BLaER1 treated with 17β-estradiol and CSF1 and Interleukin-3, amounts not matched to agents 10 nM and 100 nM (cell line): ENCODE measurements at regions not wholly inside any gene's neighbourhood (a gene's known extent, or its start where the extent isn't known, plus 50 kb on each side); places are given as distances from the start of the nearest gene placed in this dataset.

ENCODE experiments used
- H3K27ac ChIP-seq, 11 experiments: shearing (Covaris generic); formaldehyde crosslinking; 2 replicates each; pipeline ENCODE4 v1.8.1; 2022
- H3K27me3 ChIP-seq, 11 experiments: shearing (Covaris generic); formaldehyde crosslinking; 2 replicates each; pipeline ENCODE4 v1.8.1; 2022
- H3K36me3 ChIP-seq, 11 experiments: shearing (Covaris generic); formaldehyde crosslinking; 2 replicates each; pipeline ENCODE4 v1.8.1; 2022
- H3K4me1 ChIP-seq, 10 experiments: shearing (Covaris generic); formaldehyde crosslinking; 2 replicates each; pipeline ENCODE4 v1.8.1; 2022
- H3K4me2 ChIP-seq, 11 experiments: shearing (Covaris generic); formaldehyde crosslinking; 2 replicates each; pipeline ENCODE4 v1.8.1; 2022
- H3K4me3 ChIP-seq, 10 experiments: shearing (Covaris generic); formaldehyde crosslinking; 2 replicates each; pipeline ENCODE4 v1.8.1; 2022
- H3K9ac ChIP-seq, 11 experiments: shearing (Covaris generic); formaldehyde crosslinking; 2 replicates each; pipeline ENCODE4 v1.8.1; 2022
- H3K9me3 ChIP-seq, 11 experiments: shearing (Covaris generic); formaldehyde crosslinking; replicated peaks in 1 of 11; 2 replicates each; pipeline ENCODE4 v1.8.1; 2022
- H4K20me1 ChIP-seq, 11 experiments: shearing (Covaris generic); formaldehyde crosslinking; 2 replicates each; pipeline ENCODE4 v1.8.1; 2022
- Cebpa-rat ChIP-seq, 11 experiments: shearing (Covaris generic); IDR thresholded peaks; 2 replicates each; pipeline ENCODE4 v1.8.1; 2022

DNA sequence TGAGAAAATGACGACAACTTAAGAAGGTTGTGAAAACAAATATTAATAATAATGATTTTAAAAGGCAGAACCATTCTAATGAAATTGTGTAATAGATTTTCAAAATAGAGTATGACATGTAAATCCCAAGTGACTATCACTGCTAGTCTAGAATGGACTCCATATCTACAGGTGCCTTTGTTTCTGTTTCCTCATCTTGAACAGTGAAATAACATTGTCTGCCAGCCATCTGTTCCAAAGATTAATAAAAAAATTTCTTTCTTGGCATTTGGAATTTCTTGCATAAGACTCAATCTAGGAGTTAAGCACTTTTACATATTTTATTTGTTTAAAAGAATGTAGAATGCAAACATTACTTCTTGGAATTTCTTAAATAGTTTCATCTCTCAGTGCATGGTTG, 520.1 kb upstream of the ARGLU1 start:
- Histone ChIP-seq H3K27ac (no peak overlapping the region), H3K9me3 (peaks cover 0 to 63% (median 33%) of the 10 kb centered on the region in 11 experiments; a peak in 16 of 22 replicates), H3K9ac (no peak overlapping the region), H3K27me3 (no peaks in the 10 kb centered on the region), H3K4me1 (peaks cover 0 to 27% (median 16%) of the 10 kb centered on the region in 10 experiments; a peak in 15 of 20 replicates), H3K4me2 (peak overlapping the region in 1 of 11 experiments; percentile 1; a peak in 1 of 22 replicates), H4K20me1 (no peaks in the 10 kb centered on the region), H3K36me3 (peaks cover 0 to 20% (median 0%) of the 10 kb centered on the region in 11 experiments; a peak in 6 of 22 replicates), H3K4me3 (no peak overlapping the region)
- TF ChIP-seq Cebpa-rat (IDR thresholded peaks at IDR 0.05) = no peak

- Histone ChIP-seq H3K27me3 (no peaks in the 10 kb centered on the region), H3K27ac (no peak overlapping the region), H3K4me2 (peak overlapping the region in 4 of 11 experiments; percentile 10 to 36 (median 16); a peak in 6 of 22 replicates), H3K9ac (no peak overlapping the region), H3K4me1 (peaks cover 0 to 10% (median 5%) of the 10 kb centered on the region in 10 experiments; a peak in 9 of 20 replicates), H4K20me1 (no peaks in the 10 kb centered on the region), H3K4me3 (no peak overlapping the region), H3K9me3 (peaks cover 13 to 58% (median 27%) of the 10 kb centered on the region in 11 experiments; a peak in 21 of 22 replicates), H3K36me3 (peaks cover 0 to 36% (median 8%) of the 10 kb centered on the region in 11 experiments; a peak in 9 of 22 replicates)
- no peak for TF ChIP-seq Cebpa-rat (IDR thresholded peaks at IDR 0.05)
These were observed 511.6 kb upstream of the ARGLU1 start for GRCh38 chr13:107079423-107080049.

GRCh38 chr13:107078229-107078765, 510.4 kb upstream of the ARGLU1 start:
- H3K4me2 ChIP-seq = no peak overlapping the region
- no peaks in the 10 kb centered on the region for H3K27me3 ChIP-seq
- no peak overlapping the region for H3K27ac ChIP-seq
- peaks cover 0 to 10% (median 5%) of the 10 kb centered on the region in 10 experiments; a peak in 9 of 20 replicates for H3K4me1 ChIP-seq
- no peak overlapping the region for H3K9ac ChIP-seq
- H3K9me3 ChIP-seq = peaks cover 20 to 57% (median 33%) of the 10 kb centered on the region in 11 experiments
- no peaks in the 10 kb centered on the region for H4K20me1 ChIP-seq
- H3K36me3 ChIP-seq = peaks cover 0 to 32% (median 18%) of the 10 kb centered on the region in 11 experiments; a peak in 13 of 22 replicates
- H3K4me3 ChIP-seq = no peak overlapping the region
- no peak for TF ChIP-seq Cebpa-rat (IDR thresholded peaks at IDR 0.05)

DNA sequence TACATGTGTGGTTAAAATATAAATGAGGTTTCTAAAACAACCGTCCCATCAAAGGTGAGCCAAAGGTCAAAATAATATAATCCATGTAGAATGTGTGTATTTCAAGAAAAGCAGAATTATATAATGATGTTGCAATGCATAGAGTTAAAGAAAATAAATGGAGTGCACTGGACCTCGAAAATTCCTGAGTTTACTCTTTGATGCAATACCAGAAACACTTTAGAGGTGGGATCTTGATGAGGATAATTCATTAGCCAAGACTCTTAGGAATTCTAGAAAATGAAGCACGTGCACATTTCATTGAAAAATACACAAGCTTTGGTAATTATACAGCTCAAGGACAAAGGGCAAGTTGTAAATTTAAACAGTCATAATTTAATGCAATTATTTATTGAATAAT, 508.9 kb upstream of the ARGLU1 start:
- Histone ChIP-seq H3K36me3 (peaks cover 0 to 45% (median 18%) of the 10 kb centered on the region in 11 experiments; a peak in 13 of 22 replicates), H4K20me1 (no peaks in the 10 kb centered on the region), H3K9me3 (peaks cover 20 to 66% (median 41%) of the 10 kb centered on the region in 11 experiments), H3K4me3 (no peak overlapping the region), H3K27ac (no peak overlapping the region), H3K27me3 (no peaks in the 10 kb centered on the region), H3K4me2 (no peak overlapping the region), H3K9ac (no peak overlapping the region), H3K4me1 (peaks cover 0 to 10% (median 5%) of the 10 kb centered on the region in 10 experiments; a peak in 9 of 20 replicates)
- no peak for TF ChIP-seq Cebpa-rat (IDR thresholded peaks at IDR 0.05)

- H3K9me3 ChIP-seq = peaks cover 20 to 64% (median 41%) of the 10 kb centered on the region in 11 experiments
- peaks cover 0 to 43% (median 18%) of the 10 kb centered on the region in 11 experiments; a peak in 13 of 22 replicates for H3K36me3 ChIP-seq
- TF ChIP-seq Cebpa-rat (IDR thresholded peaks at IDR 0.05) = no peak
- H3K4me2 ChIP-seq = no peak overlapping the region
- H4K20me1 ChIP-seq = no peaks in the 10 kb centered on the region
- peaks cover 0 to 10% (median 5%) of the 10 kb centered on the region in 10 experiments; a peak in 9 of 20 replicates for H3K4me1 ChIP-seq
- no peak overlapping the region for H3K27ac ChIP-seq
- no peaks in the 10 kb centered on the region for H3K27me3 ChIP-seq
- H3K4me3 ChIP-seq = no peak overlapping the region
- H3K9ac ChIP-seq = no peak overlapping the region
These were observed 507.6 kb upstream of the ARGLU1 start for GRCh38 chr13:107075576-107075975.

- H3K4me1 ChIP-seq = peaks cover 0 to 20% (median 7%) of the 10 kb centered on the region in 10 experiments; a peak in 7 of 20 replicates
- H3K36me3 ChIP-seq = peaks cover 0 to 44% (median 17%) of the 10 kb centered on the region in 11 experiments; a peak in 13 of 22 replicates
- H3K9me3 ChIP-seq = peaks cover 18 to 39% (median 34%) of the 10 kb centered on the region in 11 experiments
- no peaks in the 10 kb centered on the region for H4K20me1 ChIP-seq
- H3K9ac ChIP-seq = no peak overlapping the region
- no peak overlapping the region for H3K27ac ChIP-seq
- no peaks in the 10 kb centered on the region for H3K27me3 ChIP-seq
- no peak overlapping the region for H3K4me3 ChIP-seq
- no peak for TF ChIP-seq Cebpa-rat (IDR thresholded peaks at IDR 0.05)
- no peak overlapping the region for H3K4me2 ChIP-seq
These were observed 502.9 kb upstream of the ARGLU1 start for GRCh38 chr13:107070792-107071191.

- Histone ChIP-seq H3K9ac (no peak overlapping the region), H3K27me3 (no peaks in the 10 kb centered on the region), H3K36me3 (peaks cover 0 to 38% (median 9%) of the 10 kb centered on the region in 11 experiments; a peak in 12 of 22 replicates), H4K20me1 (no peaks in the 10 kb centered on the region), H3K4me2 (peak overlapping the region in 2 of 11 experiments; percentile 19 to 28; a peak in 2 of 22 replicates), H3K4me1 (peaks cover 0 to 20% (median 7%) of the 10 kb centered on the region in 10 experiments; a peak in 7 of 20 replicates), H3K9me3 (peaks cover 6 to 24% (median 19%) of the 10 kb centered on the region in 11 experiments; a peak in 20 of 22 replicates), H3K27ac (no peak overlapping the region), H3K4me3 (no peak overlapping the region)
- TF ChIP-seq Cebpa-rat (IDR thresholded peaks at IDR 0.05) = no peak
These were observed 501.3 kb upstream of the ARGLU1 start for GRCh38 chr13:107069108-107069776.

GRCh38 chr13:107067381-107067780, 499.4 kb upstream of the ARGLU1 start:
- TF ChIP-seq Cebpa-rat (IDR thresholded peaks at IDR 0.05) = no peak
- Histone ChIP-seq H3K27me3 (no peaks in the 10 kb centered on the region), H4K20me1 (no peaks in the 10 kb centered on the region), H3K36me3 (peaks cover 0 to 19% (median 0%) of the 10 kb centered on the region in 11 experiments; a peak in 6 of 22 replicates), H3K9ac (no peak overlapping the region), H3K9me3 (peaks cover 0 to 10% (median under 1%) of the 10 kb centered on the region in 11 experiments; a peak in 9 of 22 replicates), H3K4me1 (peaks cover 0 to 20% (median 7%) of the 10 kb centered on the region in 10 experiments; a peak in 7 of 20 replicates), H3K4me2 (peak overlapping the region in 7 of 11 experiments; percentile 3 to 37 (median 29); a peak in 9 of 22 replicates), H3K4me3 (no peak overlapping the region), H3K27ac (no peak overlapping the region)
